NCI-H1417 (cell line): ENCODE measurements at regions not wholly inside any gene's neighbourhood (a gene's known extent, or its start where the extent isn't known, plus 50 kb on each side); places are given as distances from the start of the nearest gene placed in this dataset.

Experiments used
- DNase-seq, 3 experiments: peaks; one replicate each; lab custom pipeline; 2025; lab: John Stamatoyannopoulos, UW

GRCh38 chr13:34116651-34117050 is 298.7 kb downstream of the RFC3 start:
- DNase-seq: no peak

- DNase-seq: peak; percentile 23 to 96 (median 63)
Measured at GRCh38 chr13:34124666-34125306, 306.8 kb downstream of the RFC3 start.

GRCh38 chr13:34127523-34127922 is 309.6 kb downstream of the RFC3 start:
- DNase-seq: no peak

- no peak for DNase-seq
Measured at GRCh38 chr13:34128661-34129060, 310.7 kb downstream of the RFC3 start.

- no peak for DNase-seq
Measured at GRCh38 chr13:34129436-34129835, 311.5 kb downstream of the RFC3 start.

- no peak for DNase-seq
Measured at GRCh38 chr13:34137200-34137599, 319.3 kb downstream of the RFC3 start.

- DNase-seq: peak in 1 of 3 experiments; percentile 13
Measured at GRCh38 chr13:34139660-34140227, 321.8 kb downstream of the RFC3 start.

GRCh38 chr13:34143637-34144036 is 325.7 kb downstream of the RFC3 start:
- DNase-seq: no peak

GRCh38 chr13:34144142-34144541 is 326.2 kb downstream of the RFC3 start:
- DNase-seq: peak in 1 of 3 experiments; percentile 7

- peak in 1 of 3 experiments; percentile 48 for DNase-seq
Measured at GRCh38 chr13:34145061-34145460, 327.1 kb downstream of the RFC3 start.

GRCh38 chr13:34148359-34148758 is 330.4 kb downstream of the RFC3 start:
- no peak for DNase-seq

GRCh38 chr13:34151885-34152284 is 333.9 kb downstream of the RFC3 start:
- DNase-seq: no peak

- DNase-seq: no peak
Measured at GRCh38 chr13:34152409-34152808, 334.5 kb downstream of the RFC3 start.

- DNase-seq: no peak
Measured at GRCh38 chr13:34152996-34153395, 335.0 kb downstream of the RFC3 start.

GRCh38 chr13:34153428-34154180 is 335.7 kb downstream of the RFC3 start:
- no peak for DNase-seq

GRCh38 chr13:34155931-34156607 is 338.1 kb downstream of the RFC3 start:
- DNase-seq: peak in 2 of 3 experiments; percentile 46 to 59

- DNase-seq: peak; percentile 52 to 86 (median 74)
Measured at GRCh38 chr13:34156841-34157365, 339.0 kb downstream of the RFC3 start.

- no peak for DNase-seq
Measured at GRCh38 chr13:34159946-34160345, 342.0 kb downstream of the RFC3 start.

- peak; percentile 45 to 73 (median 68) for DNase-seq
Measured at GRCh38 chr13:34161931-34162543, 344.1 kb downstream of the RFC3 start.

- DNase-seq: peak in 2 of 3 experiments; percentile 24 to 44
Measured at GRCh38 chr13:34162544-34162933, 344.6 kb downstream of the RFC3 start.

- no peak for DNase-seq
Measured at GRCh38 chr13:34164582-34164981, 346.6 kb downstream of the RFC3 start.

GRCh38 chr13:34165158-34165557 is 347.2 kb downstream of the RFC3 start:
- no peak for DNase-seq
